PC-9 (cell line): ENCODE measurements at regions not wholly inside any gene's neighbourhood (a gene's known extent, or its start where the extent isn't known, plus 50 kb on each side); places are given as distances from the start of the nearest gene placed in this dataset.

ENCODE experiments used
- CTCF ChIP-seq: fragments of 200-600 bp; sonication (generic); conservative IDR thresholded peaks from 2 replicates; pipeline ENCODE4 v1.6.1; 2017; ENCODE audit warnings: mixed run types, antibody characterized with exemption, mild to moderate bottlenecking, moderate library complexity
- EZH2 ChIP-seq: fragments of 200-600 bp; sonication (generic); IDR thresholded peaks from 2 replicates; pipeline ENCODE4 v1.8.0; 2017; ENCODE audit warnings: antibody characterized with exemption, low read depth

GRCh38 chr4:159977907-159978617 lies 875.2 kb downstream of the RAPGEF2 start:
- TF ChIP-seq CTCF (no peak), EZH2 (no peak)
